HL-60 (cell line): ENCODE measurements at regions not wholly inside any gene's neighbourhood (a gene's known extent, or its start where the extent isn't known, plus 50 kb on each side); places are given as distances from the start of the nearest gene placed in this dataset.

Source experiments
- CTCF ChIP-seq: IDR thresholded peaks from one replicate; pipeline ENCODE4 v1.5.1; 2011; ENCODE audit warnings: low read length, control low read depth, inconsistent platforms; ENCODE audit not compliant: insufficient read depth
- SPI1 ChIP-seq: IDR thresholded peaks from 2 replicates; pipeline ENCODE4 v1.6.1; 2012; ENCODE audit warnings: low read depth, mild to moderate bottlenecking, borderline replicate concordance

DNA sequence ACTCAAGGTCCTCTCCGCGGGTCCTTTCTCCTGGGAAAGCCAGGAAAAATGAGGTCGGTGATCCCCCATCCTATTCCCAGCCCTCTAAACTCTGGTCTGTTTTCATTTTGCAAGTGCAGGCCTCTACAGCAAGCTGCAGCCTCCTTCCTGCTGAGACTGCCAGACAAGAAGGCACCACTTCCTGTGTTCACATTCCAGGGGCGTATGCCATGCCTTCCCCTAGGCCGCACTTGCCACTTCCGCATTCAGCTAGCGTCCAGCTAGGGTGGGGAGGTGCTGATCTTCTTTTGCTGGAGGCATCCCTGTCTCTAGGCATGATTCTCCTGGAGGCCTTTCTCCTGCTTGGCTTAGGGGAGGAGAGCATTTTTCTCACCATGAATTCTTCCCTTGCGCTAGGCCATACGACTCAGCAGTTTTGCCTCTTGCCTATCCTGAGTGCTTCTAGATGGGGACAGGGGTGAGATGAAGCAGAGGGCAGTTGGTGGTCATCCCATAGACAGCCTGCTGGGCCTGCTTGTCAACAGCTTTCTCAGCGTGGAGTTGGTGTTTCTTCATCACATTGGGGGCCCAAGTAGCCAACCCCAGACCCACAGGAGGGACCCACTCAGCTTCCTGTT is 328.9 kb downstream of the RPS24 start:
- TF ChIP-seq CTCF (no peak), SPI1 (peak; percentile 95)
